Endothelial cell (in vitro differentiated cells): ENCODE measurements at regions not wholly inside any gene's neighbourhood (a gene's known extent, or its start where the extent isn't known, plus 50 kb on each side); places are given as distances from the start of the nearest gene placed in this dataset.

Experiments used
- DNase-seq: peaks from one replicate; pipeline ENCODE4 v3.0.0; 2021; ENCODE audit warnings: low spot score
- H3K27ac Mint-ChIP-seq: one replicate; pipeline ENCODE4 v1.8.0; 2021; ENCODE audit warnings: mixed read lengths, inconsistent platforms; ENCODE audit not compliant: unreplicated experiment
- H3K27me3 Mint-ChIP-seq: one replicate; pipeline ENCODE4 v1.8.0; 2021; ENCODE audit warnings: mild to moderate bottlenecking, moderate library complexity, mixed read lengths, inconsistent platforms; ENCODE audit not compliant: unreplicated experiment
- H3K36me3 Mint-ChIP-seq: one replicate; pipeline ENCODE4 v1.8.0; 2021; ENCODE audit warnings: mild to moderate bottlenecking, low read depth, mixed read lengths, inconsistent platforms; ENCODE audit not compliant: unreplicated experiment
- H3K4me1 Mint-ChIP-seq: one replicate; pipeline ENCODE4 v1.8.0; 2021; ENCODE audit warnings: mild to moderate bottlenecking, mixed read lengths, inconsistent platforms; ENCODE audit not compliant: unreplicated experiment
- H3K4me3 Mint-ChIP-seq: one replicate; pipeline ENCODE4 v1.8.0; 2021; ENCODE audit warnings: mild to moderate bottlenecking, mixed read lengths, inconsistent platforms; ENCODE audit not compliant: unreplicated experiment
- H3K9me3 Mint-ChIP-seq: one replicate; pipeline ENCODE4 v1.8.0; 2021; ENCODE audit warnings: mixed read lengths, inconsistent platforms; ENCODE audit not compliant: unreplicated experiment
- TF ChIP-seq, protein P1 (sequence below): fragments of 200-600 bp; sonication (generic); IDR thresholded peaks from one replicate; pipeline ENCODE4 v1.5.0; 2021; ENCODE audit warnings: antibody characterized with exemption; ENCODE audit not compliant: unreplicated experiment

DNA sequence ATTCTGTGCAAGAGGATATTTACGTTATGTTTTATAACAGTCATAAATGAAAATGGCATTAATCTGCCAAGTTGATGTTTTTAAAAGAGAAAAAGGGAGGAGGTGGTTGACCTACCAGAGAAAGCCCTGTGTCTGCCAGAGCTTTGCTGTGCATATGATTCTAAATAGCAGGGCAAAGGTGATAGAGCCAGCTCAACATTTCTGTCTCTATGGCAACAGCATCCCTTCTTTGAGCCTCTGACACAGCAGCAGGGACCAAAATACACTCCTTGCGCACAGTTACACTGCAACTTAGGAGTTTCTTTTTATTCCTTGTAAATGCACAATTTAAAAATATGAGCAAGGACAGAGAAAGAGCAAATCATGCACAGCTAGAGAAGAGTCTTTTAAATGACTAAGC lies 133.3 kb upstream of the RAI2 start:
- Mint-ChIP-seq H3K36me3 (no peaks in the 10 kb centered on the region), H3K27me3 (no peaks in the 10 kb centered on the region), H3K4me3 (no peak overlapping the region), H3K27ac (no peak overlapping the region), H3K9me3 (no peaks in the 10 kb centered on the region), H3K4me1 (no peaks in the 10 kb centered on the region)
- TF ChIP-seq, protein P1, sequence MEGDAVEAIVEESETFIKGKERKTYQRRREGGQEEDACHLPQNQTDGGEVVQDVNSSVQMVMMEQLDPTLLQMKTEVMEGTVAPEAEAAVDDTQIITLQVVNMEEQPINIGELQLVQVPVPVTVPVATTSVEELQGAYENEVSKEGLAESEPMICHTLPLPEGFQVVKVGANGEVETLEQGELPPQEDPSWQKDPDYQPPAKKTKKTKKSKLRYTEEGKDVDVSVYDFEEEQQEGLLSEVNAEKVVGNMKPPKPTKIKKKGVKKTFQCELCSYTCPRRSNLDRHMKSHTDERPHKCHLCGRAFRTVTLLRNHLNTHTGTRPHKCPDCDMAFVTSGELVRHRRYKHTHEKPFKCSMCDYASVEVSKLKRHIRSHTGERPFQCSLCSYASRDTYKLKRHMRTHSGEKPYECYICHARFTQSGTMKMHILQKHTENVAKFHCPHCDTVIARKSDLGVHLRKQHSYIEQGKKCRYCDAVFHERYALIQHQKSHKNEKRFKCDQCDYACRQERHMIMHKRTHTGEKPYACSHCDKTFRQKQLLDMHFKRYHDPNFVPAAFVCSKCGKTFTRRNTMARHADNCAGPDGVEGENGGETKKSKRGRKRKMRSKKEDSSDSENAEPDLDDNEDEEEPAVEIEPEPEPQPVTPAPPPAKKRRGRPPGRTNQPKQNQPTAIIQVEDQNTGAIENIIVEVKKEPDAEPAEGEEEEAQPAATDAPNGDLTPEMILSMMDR = no peak
- no peak for DNase-seq

DNA sequence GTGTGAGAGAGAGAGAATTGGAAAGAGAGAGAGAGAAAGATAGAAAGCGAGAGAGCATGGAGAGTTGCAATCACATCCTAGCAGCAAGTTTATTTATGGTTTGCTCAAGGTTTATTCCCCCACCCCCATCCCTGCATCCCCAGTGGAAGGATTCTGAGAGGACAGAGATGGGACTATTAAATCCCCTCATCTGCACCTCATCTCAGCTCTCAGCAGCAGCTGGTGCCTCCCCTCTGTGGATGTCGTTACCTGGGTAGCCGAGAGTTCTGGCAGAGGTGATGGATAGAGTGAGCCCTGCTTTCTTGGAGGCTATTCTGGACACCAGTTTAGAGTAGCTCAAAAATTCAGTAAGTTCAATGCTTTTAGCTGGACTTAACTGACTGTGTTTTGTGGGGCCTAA lies 132.0 kb upstream of the RAI2 start:
- no peaks in the 10 kb centered on the region for H3K9me3 Mint-ChIP-seq
- H3K4me1 Mint-ChIP-seq = no peaks in the 10 kb centered on the region
- H3K4me3 Mint-ChIP-seq = no peak overlapping the region
- TF ChIP-seq, protein P1 = no peak
- H3K27me3 Mint-ChIP-seq = no peaks in the 10 kb centered on the region
- H3K27ac Mint-ChIP-seq = no peak overlapping the region
- no peak for DNase-seq
- H3K36me3 Mint-ChIP-seq = no peaks in the 10 kb centered on the region

DNA sequence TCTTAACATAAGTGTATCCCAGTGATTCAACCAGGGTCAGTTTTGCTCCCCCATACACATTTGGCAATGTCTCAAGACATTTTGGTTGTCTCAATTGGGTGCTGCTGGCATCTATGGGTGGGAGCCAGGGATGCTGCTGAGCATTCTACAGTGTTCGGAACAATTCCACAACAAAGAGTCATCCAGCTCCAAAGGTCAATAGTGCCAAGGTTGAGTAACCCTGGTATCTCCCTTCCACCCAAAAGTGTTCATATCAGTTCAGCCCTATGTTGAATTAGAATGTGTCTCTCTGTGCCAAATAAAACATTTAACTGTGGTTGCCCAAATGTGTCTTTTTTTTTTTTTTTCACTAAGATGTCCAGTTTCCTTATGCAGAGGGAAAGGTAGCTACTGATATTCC lies 129.4 kb upstream of the RAI2 start:
- Mint-ChIP-seq H3K9me3 (no peaks in the 10 kb centered on the region), H3K4me3 (no peak overlapping the region), H3K36me3 (no peaks in the 10 kb centered on the region), H3K27me3 (peaks cover 2% of the 10 kb centered on the region), H3K27ac (no peak overlapping the region), H3K4me1 (peaks cover 2% of the 10 kb centered on the region)
- TF ChIP-seq, protein P1 = no peak
- no peak for DNase-seq

DNA sequence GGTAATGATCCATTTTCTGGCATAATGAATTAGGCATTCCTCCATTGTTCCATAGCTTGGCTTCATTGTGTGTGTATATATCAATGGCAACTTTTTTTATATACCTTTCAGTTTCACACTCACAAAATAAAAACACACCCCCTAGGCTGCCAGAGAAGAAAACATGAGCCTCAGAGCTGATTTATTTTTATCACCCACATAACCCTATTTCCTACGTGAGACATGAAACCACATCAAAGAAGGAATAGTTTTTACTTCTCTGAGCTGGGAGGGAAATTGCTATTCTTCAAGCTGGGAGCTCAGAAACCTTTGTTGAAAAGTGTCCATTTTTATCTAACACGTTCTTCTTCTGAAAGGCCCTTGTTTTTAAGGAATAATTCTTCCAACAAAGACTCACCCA lies 126.7 kb upstream of the RAI2 start:
- Mint-ChIP-seq H3K4me3 (no peak overlapping the region), H3K36me3 (no peaks in the 10 kb centered on the region), H3K27me3 (peaks cover 2% of the 10 kb centered on the region), H3K9me3 (no peaks in the 10 kb centered on the region), H3K4me1 (peaks cover 3% of the 10 kb centered on the region), H3K27ac (no peak overlapping the region)
- no peak for DNase-seq
- TF ChIP-seq, protein P1 = no peak

DNA sequence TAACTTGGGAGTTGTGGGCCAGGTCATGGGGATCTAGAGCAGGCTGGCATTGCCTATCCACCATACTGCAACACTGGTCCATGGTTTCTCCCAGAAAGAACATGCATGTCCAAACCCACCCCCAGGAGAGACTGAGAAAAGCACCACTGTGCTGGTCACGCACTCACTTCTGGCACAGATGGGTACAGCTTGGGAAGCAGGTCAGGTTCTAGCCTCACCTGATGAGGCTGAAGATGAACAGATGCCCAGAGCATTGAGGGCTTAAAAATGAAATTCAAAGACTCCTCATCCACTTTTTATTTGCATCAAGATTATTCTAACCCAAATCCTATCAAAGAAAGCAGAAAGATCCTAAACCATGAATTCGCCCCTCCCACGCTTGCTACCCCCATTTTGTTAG lies 125.9 kb upstream of the RAI2 start:
- Mint-ChIP-seq H3K36me3 (no peaks in the 10 kb centered on the region), H3K4me3 (no peak overlapping the region), H3K4me1 (peaks cover 3% of the 10 kb centered on the region), H3K9me3 (no peaks in the 10 kb centered on the region), H3K27me3 (peaks cover 2% of the 10 kb centered on the region), H3K27ac (no peak overlapping the region)
- TF ChIP-seq, protein P1 = no peak
- DNase-seq = no peak
